Glutamatergic neuron (in vitro differentiated cells): ENCODE measurements at regions not wholly inside any gene's neighbourhood (a gene's known extent, or its start where the extent isn't known, plus 50 kb on each side); places are given as distances from the start of the nearest gene placed in this dataset.
"Not testable (repeated sequence)": the region's sequence is repeated elsewhere in the genome, so short reads cannot be mapped to it uniquely, and the experiment has no call there.

Experiments used
- DNase-seq: peaks from one replicate; pipeline ENCODE4 v3.0.0; 2022
- H3K27ac Mint-ChIP-seq: one replicate; pipeline ENCODE4 v1.8.0; 2020; ENCODE audit warnings: mild to moderate bottlenecking, mixed read lengths, inconsistent platforms; ENCODE audit not compliant: unreplicated experiment
- H3K27me3 Mint-ChIP-seq: one replicate; pipeline ENCODE4 v1.8.0; 2020; ENCODE audit warnings: mild to moderate bottlenecking, moderate library complexity, mixed read lengths, inconsistent platforms; ENCODE audit not compliant: unreplicated experiment
- H3K36me3 Mint-ChIP-seq: one replicate; pipeline ENCODE4 v1.8.0; 2020; ENCODE audit warnings: mild to moderate bottlenecking, mixed read lengths, inconsistent platforms; ENCODE audit not compliant: unreplicated experiment
- H3K4me1 Mint-ChIP-seq: one replicate; pipeline ENCODE4 v1.8.0; 2020; ENCODE audit warnings: mild to moderate bottlenecking, low read depth, mixed read lengths, inconsistent platforms; ENCODE audit not compliant: unreplicated experiment
- H3K4me3 Mint-ChIP-seq: one replicate; pipeline ENCODE4 v1.8.0; 2020; ENCODE audit warnings: mild to moderate bottlenecking, mixed read lengths, inconsistent platforms; ENCODE audit not compliant: unreplicated experiment
- H3K9me3 Mint-ChIP-seq: one replicate; pipeline ENCODE4 v1.8.0; 2020; ENCODE audit warnings: mild to moderate bottlenecking, moderate library complexity, mixed read lengths, inconsistent platforms; ENCODE audit not compliant: unreplicated experiment
- TF ChIP-seq, protein P1 (sequence below): fragments of 200-600 bp; sonication (generic); IDR thresholded peaks from one replicate; pipeline ENCODE4 v1.5.0; 2021; ENCODE audit not compliant: partially characterized antibody, unreplicated experiment

GRCh38 chr1:157371221-157371620, 181.1 kb downstream of the FCRL5 start:
- no peaks in the 10 kb centered on the region for H3K9me3 Mint-ChIP-seq

GRCh38 chr1:157370698-157371097, 181.6 kb downstream of the FCRL5 start:
- Mint-ChIP-seq H3K36me3 (no peaks in the 10 kb centered on the region), H3K27ac (no peak overlapping the region), H3K4me3 (no peak overlapping the region)

More at GRCh38 chr1:157371221-157371620, 181.1 kb downstream of the FCRL5 start:
- Mint-ChIP-seq H3K36me3 (no peaks in the 10 kb centered on the region), H3K27me3 (no peaks in the 10 kb centered on the region), H3K27ac (no peak overlapping the region), H3K4me3 (no peak overlapping the region), H3K4me1 (peaks cover 6% of the 10 kb centered on the region)
- DNase-seq = no peak
- TF ChIP-seq, protein P1, sequence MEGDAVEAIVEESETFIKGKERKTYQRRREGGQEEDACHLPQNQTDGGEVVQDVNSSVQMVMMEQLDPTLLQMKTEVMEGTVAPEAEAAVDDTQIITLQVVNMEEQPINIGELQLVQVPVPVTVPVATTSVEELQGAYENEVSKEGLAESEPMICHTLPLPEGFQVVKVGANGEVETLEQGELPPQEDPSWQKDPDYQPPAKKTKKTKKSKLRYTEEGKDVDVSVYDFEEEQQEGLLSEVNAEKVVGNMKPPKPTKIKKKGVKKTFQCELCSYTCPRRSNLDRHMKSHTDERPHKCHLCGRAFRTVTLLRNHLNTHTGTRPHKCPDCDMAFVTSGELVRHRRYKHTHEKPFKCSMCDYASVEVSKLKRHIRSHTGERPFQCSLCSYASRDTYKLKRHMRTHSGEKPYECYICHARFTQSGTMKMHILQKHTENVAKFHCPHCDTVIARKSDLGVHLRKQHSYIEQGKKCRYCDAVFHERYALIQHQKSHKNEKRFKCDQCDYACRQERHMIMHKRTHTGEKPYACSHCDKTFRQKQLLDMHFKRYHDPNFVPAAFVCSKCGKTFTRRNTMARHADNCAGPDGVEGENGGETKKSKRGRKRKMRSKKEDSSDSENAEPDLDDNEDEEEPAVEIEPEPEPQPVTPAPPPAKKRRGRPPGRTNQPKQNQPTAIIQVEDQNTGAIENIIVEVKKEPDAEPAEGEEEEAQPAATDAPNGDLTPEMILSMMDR = no peak

DNA sequence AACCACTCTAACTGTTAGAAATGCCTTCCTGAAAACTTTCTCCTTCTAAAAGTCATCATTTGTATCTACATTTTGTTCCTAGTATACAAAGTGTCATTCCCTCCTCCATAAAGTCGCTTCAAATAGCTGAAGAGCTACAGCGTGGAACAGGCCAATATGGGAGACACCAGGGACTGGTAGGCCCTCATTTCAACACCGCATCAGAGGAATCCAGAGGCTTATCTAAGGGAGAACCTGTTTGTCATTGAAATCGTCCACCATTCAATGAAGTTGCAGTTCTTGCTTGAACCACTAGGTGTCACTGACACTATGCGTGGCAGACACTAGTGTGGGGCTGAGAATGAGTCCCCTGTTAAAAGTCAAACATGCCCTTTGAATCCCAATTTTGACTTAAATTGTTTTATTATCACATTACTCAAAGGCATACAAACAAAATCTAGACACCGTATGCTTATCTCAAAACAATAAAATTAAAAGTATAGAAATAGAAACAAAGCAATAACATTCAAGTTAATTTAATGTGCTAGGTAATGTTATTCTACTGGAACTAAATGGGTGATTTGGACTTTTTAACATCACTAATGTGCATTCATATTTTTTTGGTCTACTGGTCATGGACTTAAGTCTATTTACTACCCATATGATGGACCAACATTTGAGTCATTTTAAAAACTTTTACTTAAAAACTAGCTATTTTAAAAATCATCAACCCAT, 182.3 kb downstream of the FCRL5 start:
- Mint-ChIP-seq H3K9me3 (no peaks in the 10 kb centered on the region), H3K27me3 (no peaks in the 10 kb centered on the region), H3K4me3 (no peak overlapping the region), H3K4me1 (peaks cover 5% of the 10 kb centered on the region), H3K27ac (no peak overlapping the region), H3K36me3 (no peaks in the 10 kb centered on the region)
- TF ChIP-seq, protein P1 = peak; percentile 94
- DNase-seq = no peak

More at GRCh38 chr1:157370698-157371097, 181.6 kb downstream of the FCRL5 start:
- DNase-seq = no peak
- no peaks in the 10 kb centered on the region for H3K27me3 Mint-ChIP-seq
- TF ChIP-seq, protein P1 = no peak
- H3K4me1 Mint-ChIP-seq = peaks cover 6% of the 10 kb centered on the region
- no peaks in the 10 kb centered on the region for H3K9me3 Mint-ChIP-seq

GRCh38 chr1:157368941-157369340, 183.4 kb downstream of the FCRL5 start:
- not testable (repeated sequence) for H3K27me3 Mint-ChIP-seq, H3K27ac Mint-ChIP-seq, DNase-seq, H3K9me3 Mint-ChIP-seq, H3K4me1 Mint-ChIP-seq, H3K4me3 Mint-ChIP-seq, H3K36me3 Mint-ChIP-seq

DNA sequence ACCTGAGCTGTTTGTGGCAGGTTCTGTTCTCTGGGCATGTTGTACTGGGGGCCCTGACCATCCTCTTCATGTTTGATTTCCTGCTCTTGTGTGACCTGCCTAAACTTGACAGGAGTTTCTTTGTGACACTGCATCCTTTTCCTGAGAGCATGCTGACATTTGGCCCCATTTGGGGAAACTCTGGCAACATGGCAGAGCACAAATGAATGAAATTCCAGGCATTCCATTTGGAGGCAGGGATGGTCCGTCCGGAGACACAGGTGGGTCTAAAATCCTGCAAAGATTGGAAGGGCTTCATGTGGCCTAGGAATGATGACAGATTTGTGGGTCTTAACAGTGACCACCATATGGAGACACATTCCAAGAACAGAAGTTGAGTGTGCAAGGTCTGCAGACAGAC, 184.0 kb downstream of the FCRL5 start:
- Mint-ChIP-seq H3K9me3 (no peaks in the 10 kb centered on the region), H3K27me3 (no peaks in the 10 kb centered on the region), H3K4me1 (no peaks in the 10 kb centered on the region), H3K4me3 (no peak overlapping the region), H3K27ac (no peak overlapping the region), H3K36me3 (no peaks in the 10 kb centered on the region)
- TF ChIP-seq, protein P1 = no peak
- DNase-seq = no peak
